ENCODE measurements at regions not wholly inside any gene's neighbourhood (a gene's known extent, or its start where the extent isn't known, plus 50 kb on each side); places are given as distances from the start of the nearest gene placed in this dataset.

DNA sequence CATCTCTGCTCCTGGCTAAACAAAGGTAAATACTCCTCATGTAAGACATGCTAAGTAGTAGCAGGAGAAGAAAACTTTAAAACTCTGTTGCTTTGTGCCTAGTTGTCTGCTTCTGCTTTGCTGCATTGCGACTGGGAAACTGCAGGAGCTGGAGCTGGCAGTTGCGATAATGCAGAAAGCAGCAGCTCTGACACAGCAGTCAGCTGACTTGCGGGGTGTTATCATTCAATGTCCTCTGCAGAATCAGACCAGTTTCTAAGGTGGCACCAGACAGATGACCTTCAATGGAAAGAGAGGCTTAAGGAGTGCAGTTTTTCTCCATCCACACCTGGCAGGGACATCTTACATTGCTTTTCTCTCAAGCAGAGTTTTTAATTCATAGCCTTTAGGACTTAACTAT lies 69.9 kb upstream of the SOX4 start:
- intact Hi-C loops (cut with DNase I), result no loop called here
- H3K36me3 ChIP-seq, result no peaks in the 10 kb centered on the region
- H3K4me3 ChIP-seq, result no peak overlapping the region
- no peaks in the 10 kb centered on the region for H3K27me3 ChIP-seq
- 79 to 86% (median 85%) methylated on average over 3 of the region's 3 CpGs for WGBS, 3 donors
- DNase-seq, result no peak
- TF ChIP-seq EP300 (IDR thresholded peaks at IDR 0.05) (no peak), POLR2A (IDR thresholded peaks at IDR 0.05) (no peak)
- TF ChIP-seq, protein P1, sequence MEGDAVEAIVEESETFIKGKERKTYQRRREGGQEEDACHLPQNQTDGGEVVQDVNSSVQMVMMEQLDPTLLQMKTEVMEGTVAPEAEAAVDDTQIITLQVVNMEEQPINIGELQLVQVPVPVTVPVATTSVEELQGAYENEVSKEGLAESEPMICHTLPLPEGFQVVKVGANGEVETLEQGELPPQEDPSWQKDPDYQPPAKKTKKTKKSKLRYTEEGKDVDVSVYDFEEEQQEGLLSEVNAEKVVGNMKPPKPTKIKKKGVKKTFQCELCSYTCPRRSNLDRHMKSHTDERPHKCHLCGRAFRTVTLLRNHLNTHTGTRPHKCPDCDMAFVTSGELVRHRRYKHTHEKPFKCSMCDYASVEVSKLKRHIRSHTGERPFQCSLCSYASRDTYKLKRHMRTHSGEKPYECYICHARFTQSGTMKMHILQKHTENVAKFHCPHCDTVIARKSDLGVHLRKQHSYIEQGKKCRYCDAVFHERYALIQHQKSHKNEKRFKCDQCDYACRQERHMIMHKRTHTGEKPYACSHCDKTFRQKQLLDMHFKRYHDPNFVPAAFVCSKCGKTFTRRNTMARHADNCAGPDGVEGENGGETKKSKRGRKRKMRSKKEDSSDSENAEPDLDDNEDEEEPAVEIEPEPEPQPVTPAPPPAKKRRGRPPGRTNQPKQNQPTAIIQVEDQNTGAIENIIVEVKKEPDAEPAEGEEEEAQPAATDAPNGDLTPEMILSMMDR (IDR thresholded peaks at IDR 0.05), result no peak
- no peaks in the 10 kb centered on the region for H3K4me1 ChIP-seq (ENCODE audit: insufficient read depth)
- no peak overlapping the region for H3K27ac ChIP-seq
- no peaks in the 10 kb centered on the region for H3K9me3 ChIP-seq

DNA sequence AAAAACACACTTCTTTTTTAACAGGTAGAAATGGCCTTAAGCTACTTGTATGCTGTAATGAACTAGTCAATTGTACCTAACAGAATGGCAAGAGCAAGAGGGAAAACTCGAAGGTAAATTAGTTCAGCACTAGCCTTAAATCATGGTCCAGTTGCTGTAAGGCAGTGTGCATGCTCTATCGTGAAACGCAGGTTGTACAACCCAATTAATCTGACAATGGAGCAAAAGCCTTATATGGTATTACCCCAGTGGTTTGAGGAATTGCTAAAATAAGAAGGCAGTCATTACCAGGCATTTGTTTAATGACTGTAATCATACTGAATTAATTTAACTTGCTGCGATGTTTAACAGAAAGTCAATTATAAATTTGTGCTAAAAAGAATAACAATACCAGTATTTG lies 69.3 kb upstream of the SOX4 start:
- no peak overlapping the region for H3K27ac ChIP-seq
- intact Hi-C loops (cut with DNase I), result no loop called here
- H3K9me3 ChIP-seq, result no peaks in the 10 kb centered on the region
- H3K4me1 ChIP-seq (ENCODE audit: insufficient read depth), result no peaks in the 10 kb centered on the region
- TF ChIP-seq, protein P1 (IDR thresholded peaks at IDR 0.05), result no peak
- TF ChIP-seq POLR2A (IDR thresholded peaks at IDR 0.05) (no peak), EP300 (IDR thresholded peaks at IDR 0.05) (no peak)
- H3K36me3 ChIP-seq, result no peaks in the 10 kb centered on the region
- 71 to 74% (median 72%) methylated on average over 4 of the region's 4 CpGs for WGBS, 3 donors
- no peak overlapping the region for H3K4me3 ChIP-seq
- no peak for DNase-seq
- H3K27me3 ChIP-seq, result no peaks in the 10 kb centered on the region

DNA sequence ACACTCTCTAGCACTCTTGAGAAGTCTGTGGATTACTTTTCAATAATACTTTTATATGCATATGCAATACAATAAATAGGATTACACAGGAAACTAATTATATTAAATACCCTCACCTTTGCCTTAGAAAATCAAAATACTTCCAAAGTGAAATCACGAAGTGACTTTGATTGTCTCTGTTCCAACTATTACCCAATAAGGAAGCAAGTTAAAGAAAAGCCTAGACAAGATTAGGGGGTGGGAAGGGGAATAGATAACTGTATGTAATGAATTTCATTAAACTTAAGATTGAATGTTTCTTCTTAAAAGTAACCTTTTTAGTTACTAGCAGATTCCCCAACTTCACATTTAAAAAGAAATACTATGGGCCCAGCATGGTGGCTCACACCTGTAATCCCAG lies 66.6 kb upstream of the SOX4 start:
- H3K36me3 ChIP-seq, result no peaks in the 10 kb centered on the region
- intact Hi-C loops (cut with DNase I), result no loop called here
- H3K9me3 ChIP-seq, result no peaks in the 10 kb centered on the region
- H3K27me3 ChIP-seq, result no peaks in the 10 kb centered on the region
- H3K4me1 ChIP-seq (ENCODE audit: insufficient read depth), result no peaks in the 10 kb centered on the region
- no peak for DNase-seq
- TF ChIP-seq EP300 (IDR thresholded peaks at IDR 0.05), result no peak
- no peak for TF ChIP-seq POLR2A (IDR thresholded peaks at IDR 0.05)
- TF ChIP-seq, protein P1 (IDR thresholded peaks at IDR 0.05), result no peak
- WGBS, 3 donors, result 0 to 45% (median 41%) methylated on average over 1 of the region's 1 CpG
- H3K4me3 ChIP-seq, result no peak overlapping the region
- no peak overlapping the region for H3K27ac ChIP-seq

DNA sequence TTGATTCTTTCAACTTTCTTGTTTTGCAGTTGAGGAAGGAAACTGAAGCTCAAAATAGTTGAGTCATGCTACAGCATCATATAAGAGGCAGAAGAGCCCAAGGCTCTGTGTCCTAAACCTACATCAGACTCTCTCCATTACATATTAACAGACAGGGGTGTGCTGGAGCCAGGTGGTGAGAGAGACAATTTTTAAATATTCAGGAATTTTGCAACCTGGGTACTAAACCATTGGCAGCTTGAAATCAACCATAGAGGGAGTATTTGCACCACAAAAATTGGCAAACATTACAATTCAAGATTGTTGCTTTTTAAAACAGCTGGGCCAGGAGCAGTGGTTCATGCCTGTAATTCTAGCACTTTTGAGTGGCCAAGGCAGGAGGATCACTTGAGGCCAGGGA lies 65.8 kb upstream of the SOX4 start:
- H3K27ac ChIP-seq, result no peak overlapping the region
- no peaks in the 10 kb centered on the region for H3K4me1 ChIP-seq (ENCODE audit: insufficient read depth)
- H3K36me3 ChIP-seq, result no peaks in the 10 kb centered on the region
- DNase-seq, result no peak
- intact Hi-C loops (cut with DNase I), result no loop called here
- no peak for TF ChIP-seq POLR2A (IDR thresholded peaks at IDR 0.05)
- TF ChIP-seq, protein P1 (IDR thresholded peaks at IDR 0.05), result no peak
- no peak for TF ChIP-seq EP300 (IDR thresholded peaks at IDR 0.05)
- no peak overlapping the region for H3K4me3 ChIP-seq
- no peaks in the 10 kb centered on the region for H3K27me3 ChIP-seq
- no peaks in the 10 kb centered on the region for H3K9me3 ChIP-seq

DNA sequence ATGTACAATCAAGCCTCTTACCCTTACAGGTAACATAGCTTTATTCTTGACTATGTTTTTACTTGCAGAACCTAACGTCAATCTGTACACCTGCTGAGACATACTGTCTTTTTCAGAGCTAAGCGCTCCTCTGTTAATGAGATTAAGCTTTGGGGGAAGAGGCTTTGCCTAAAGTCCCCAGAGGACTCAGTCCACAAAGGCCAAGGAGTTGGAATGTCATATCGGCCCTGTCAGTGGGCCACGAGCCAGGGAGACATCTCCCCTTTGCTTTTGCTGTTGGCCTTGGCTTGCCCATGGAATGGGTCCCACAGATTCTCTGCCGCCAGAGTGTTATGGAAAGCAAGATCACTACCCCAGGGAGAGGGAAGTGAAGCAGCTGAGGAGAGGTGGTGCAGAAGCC lies 64.1 kb upstream of the SOX4 start:
- no peak for TF ChIP-seq POLR2A (IDR thresholded peaks at IDR 0.05)
- TF ChIP-seq EP300 (IDR thresholded peaks at IDR 0.05), result no peak
- TF ChIP-seq, protein P1 (IDR thresholded peaks at IDR 0.05), result no peak
- WGBS, 3 donors, result 69 to 89% (median 86%) methylated on average over 5 of the region's 5 CpGs
- Histone ChIP-seq H3K27ac (no peak overlapping the region), H3K36me3 (no peaks in the 10 kb centered on the region), H3K4me1 (ENCODE audit: insufficient read depth) (no peaks in the 10 kb centered on the region), H3K4me3 (no peak overlapping the region), H3K27me3 (no peaks in the 10 kb centered on the region), H3K9me3 (no peaks in the 10 kb centered on the region)
- DNase-seq, result no peak
- intact Hi-C loops (cut with DNase I), result no loop called here
